IPS-20b (cell line): ENCODE measurements at regions not wholly inside any gene's neighbourhood (a gene's known extent, or its start where the extent isn't known, plus 50 kb on each side); places are given as distances from the start of the nearest gene placed in this dataset.

Experiments used
- H3K27ac ChIP-seq: one replicate; pipeline ENCODE4 v1.5.1; 2013; ENCODE audit warnings: low read length
- H3K27me3 ChIP-seq: 2 replicates; pipeline ENCODE4 v1.6.1; 2013; ENCODE audit warnings: mild to moderate bottlenecking, low read length, inconsistent platforms; ENCODE audit not compliant: insufficient read depth
- H3K36me3 ChIP-seq: 2 replicates; pipeline ENCODE4 v1.6.1; 2013; ENCODE audit warnings: low read depth, mild to moderate bottlenecking, inconsistent platforms, low read length, moderate library complexity; ENCODE audit not compliant: insufficient read depth
- H3K4me1 ChIP-seq: 2 replicates; pipeline ENCODE4 v1.6.1; 2013; ENCODE audit warnings: mild to moderate bottlenecking, control low read depth, inconsistent platforms, low read length, moderate library complexity; ENCODE audit not compliant: insufficient read depth
- H3K4me3 ChIP-seq: 2 replicates; pipeline ENCODE4 v1.5.1; 2013; ENCODE audit warnings: mild to moderate bottlenecking, low read length, inconsistent platforms
- H3K9ac ChIP-seq: 2 replicates; pipeline ENCODE4 v1.6.1; 2013; ENCODE audit warnings: low read depth, mild to moderate bottlenecking, inconsistent platforms, low read length, moderate library complexity
- H3K9me3 ChIP-seq: 2 replicates; pipeline ENCODE4 v1.6.1; 2013; ENCODE audit warnings: mild to moderate bottlenecking, low read depth, low read length, inconsistent platforms; ENCODE audit not compliant: insufficient read depth

DNA sequence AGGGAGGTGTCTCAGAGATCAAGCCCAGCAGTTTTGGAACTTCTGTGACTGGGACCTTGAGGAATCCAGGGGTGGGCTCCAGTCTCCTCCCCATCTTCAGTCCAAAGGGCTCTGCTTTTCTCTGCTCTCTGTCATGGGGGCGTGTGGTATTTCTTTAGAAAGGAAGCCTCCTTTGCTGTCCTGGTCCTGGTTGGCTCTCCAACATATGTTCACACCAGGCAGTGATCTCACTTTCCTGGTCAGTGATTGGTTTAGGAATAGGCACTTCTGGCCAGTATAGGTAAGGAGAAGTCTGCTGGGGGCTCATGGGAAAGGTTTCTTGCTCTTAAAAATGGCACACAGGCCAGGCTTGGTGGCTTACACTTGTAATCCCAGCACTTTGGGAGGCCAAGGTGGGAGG, 115.5 kb upstream of the HAAO start:
- Histone ChIP-seq H3K27me3 (no peaks in the 10 kb centered on the region; the same call in 1 of the 2 replicates), H3K27ac (no peak overlapping the region), H3K9me3 (no peaks in the 10 kb centered on the region), H3K4me1 (peaks cover 19% of the 10 kb centered on the region; the same call in 1 of the 2 replicates), H3K36me3 (no peaks in the 10 kb centered on the region), H3K4me3 (no peak overlapping the region), H3K9ac (no peak overlapping the region)

- no peak overlapping the region for H3K4me3 ChIP-seq
- H3K9me3 ChIP-seq: no peaks in the 10 kb centered on the region
- peaks cover 19% of the 10 kb centered on the region; the same call in 1 of the 2 replicates for H3K4me1 ChIP-seq
- H3K9ac ChIP-seq: peak overlapping the region; percentile 29; the same call in 1 of the 2 replicates
- no peak overlapping the region for H3K27ac ChIP-seq
- no peaks in the 10 kb centered on the region for H3K36me3 ChIP-seq
- no peaks in the 10 kb centered on the region; the same call in 1 of the 2 replicates for H3K27me3 ChIP-seq
Observed at GRCh38 chr2:42906557-42907411, 114.4 kb upstream of the HAAO start.

- Histone ChIP-seq H3K4me1 (peaks cover 19% of the 10 kb centered on the region; the same call in 1 of the 2 replicates), H3K27ac (no peak overlapping the region), H3K9me3 (no peaks in the 10 kb centered on the region), H3K36me3 (no peaks in the 10 kb centered on the region), H3K27me3 (no peaks in the 10 kb centered on the region; the same call in 1 of the 2 replicates), H3K9ac (no peak overlapping the region), H3K4me3 (no peak overlapping the region)
Observed at GRCh38 chr2:42906111-42906556, 113.8 kb upstream of the HAAO start.

DNA sequence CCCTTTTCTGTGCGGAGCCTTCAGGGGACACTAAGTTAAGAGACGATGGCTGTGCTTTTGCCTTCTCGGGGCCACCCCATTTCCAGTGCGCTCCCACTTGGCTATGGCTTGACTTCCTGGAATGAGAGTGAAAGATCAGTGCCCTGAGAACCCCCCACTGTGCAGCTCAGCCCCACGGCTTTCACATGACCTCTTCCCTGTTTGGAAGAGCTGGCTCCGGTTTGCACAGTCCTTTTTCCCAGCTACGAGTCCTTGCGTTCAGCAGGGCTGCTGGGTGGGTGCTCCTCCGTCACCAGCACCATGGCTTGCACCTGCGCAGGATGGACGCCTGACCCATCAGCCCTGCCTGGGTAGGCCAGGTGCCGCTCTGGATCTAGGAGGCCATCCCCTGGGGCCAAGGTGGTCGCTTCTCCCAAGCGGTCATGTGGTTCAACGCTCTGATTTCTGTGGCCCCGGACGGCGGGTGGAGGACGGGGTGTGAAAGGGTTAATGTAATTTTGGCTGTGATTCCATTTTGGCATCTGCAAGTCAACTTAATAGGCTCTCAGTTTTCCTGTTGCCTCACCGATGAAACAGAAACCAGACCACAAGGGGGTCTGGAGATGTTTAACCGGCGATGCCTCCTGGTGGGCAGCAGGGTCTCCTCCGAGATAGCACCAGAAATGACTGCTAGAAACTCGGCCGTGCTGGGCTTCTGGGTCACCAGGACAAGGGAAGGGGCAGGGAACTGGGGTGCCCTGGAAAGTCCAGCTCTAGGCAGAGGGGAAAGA, 113.1 kb upstream of the HAAO start:
- H3K27ac ChIP-seq: no peak overlapping the region
- H3K36me3 ChIP-seq: no peaks in the 10 kb centered on the region
- H3K4me3 ChIP-seq: no peak overlapping the region
- H3K4me1 ChIP-seq: peaks cover 19% of the 10 kb centered on the region; the same call in 1 of the 2 replicates
- H3K9me3 ChIP-seq: no peaks in the 10 kb centered on the region
- no peak overlapping the region for H3K9ac ChIP-seq
- no peaks in the 10 kb centered on the region; the same call in 1 of the 2 replicates for H3K27me3 ChIP-seq

DNA sequence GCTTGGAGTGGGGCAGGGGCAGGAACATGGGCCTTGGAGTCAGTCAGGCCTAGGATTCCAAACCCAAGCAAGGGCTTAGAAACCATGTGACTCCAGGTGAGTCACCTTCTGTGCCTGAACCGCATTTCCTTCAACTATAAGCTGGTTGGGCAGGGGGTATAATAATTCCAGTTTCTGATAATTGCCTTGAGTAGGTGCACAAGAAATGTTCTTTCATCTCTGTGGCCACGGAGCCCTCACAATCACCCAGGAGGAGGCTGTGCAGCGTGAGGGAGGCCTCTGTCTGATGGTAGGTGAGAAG, 112.1 kb upstream of the HAAO start:
- Histone ChIP-seq H3K36me3 (no peaks in the 10 kb centered on the region), H3K9ac (no peak overlapping the region), H3K27me3 (no peaks in the 10 kb centered on the region; the same call in 1 of the 2 replicates), H3K4me3 (no peak overlapping the region), H3K9me3 (no peaks in the 10 kb centered on the region), H3K4me1 (peaks cover 19% of the 10 kb centered on the region; the same call in 1 of the 2 replicates), H3K27ac (no peak overlapping the region)

DNA sequence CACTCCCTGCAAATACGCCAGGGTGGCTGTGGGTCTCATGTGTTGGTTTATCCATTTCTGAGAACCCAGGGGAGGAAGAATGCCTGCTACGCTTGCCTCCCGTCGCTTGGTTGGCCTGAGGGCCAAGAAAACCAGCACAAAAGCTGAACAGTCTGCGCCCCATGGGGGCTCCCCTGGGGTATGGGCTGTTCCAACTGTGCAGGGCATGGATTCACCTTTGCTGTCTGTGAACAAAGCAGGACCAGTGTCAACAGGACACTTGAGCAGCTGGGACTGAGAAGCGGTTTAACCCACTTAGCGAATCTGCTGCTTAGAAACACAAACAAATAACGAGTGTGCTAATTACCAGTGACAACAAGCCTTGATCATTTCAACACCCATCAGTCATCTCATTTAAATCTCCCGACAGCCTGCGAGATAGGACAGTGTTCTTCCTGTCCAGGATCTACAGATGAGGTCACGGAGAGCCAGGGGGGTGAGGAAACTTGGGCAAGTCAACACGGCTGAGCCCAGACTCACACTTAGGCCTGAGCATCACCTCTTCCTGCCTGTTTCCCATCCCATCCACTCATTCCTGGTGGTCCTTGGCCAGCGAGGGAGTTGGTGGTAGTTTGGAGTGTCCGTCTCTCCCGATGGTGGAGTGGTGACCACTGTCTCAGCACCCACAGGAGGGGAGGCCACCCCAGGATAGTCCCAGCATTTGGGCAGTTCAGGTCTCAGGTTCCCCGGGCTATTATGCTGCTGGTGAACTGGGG, 111.6 kb upstream of the HAAO start:
- H3K27me3 ChIP-seq: no peaks in the 10 kb centered on the region; the same call in 1 of the 2 replicates
- H3K4me1 ChIP-seq: peaks cover 19% of the 10 kb centered on the region; the same call in 1 of the 2 replicates
- no peak overlapping the region for H3K9ac ChIP-seq
- H3K9me3 ChIP-seq: no peaks in the 10 kb centered on the region
- H3K27ac ChIP-seq: no peak overlapping the region
- no peak overlapping the region for H3K4me3 ChIP-seq
- H3K36me3 ChIP-seq: no peaks in the 10 kb centered on the region

GRCh38 chr2:42902939-42903709, 110.7 kb upstream of the HAAO start:
- H3K27me3 ChIP-seq: no peaks in the 10 kb centered on the region; the same call in 1 of the 2 replicates

DNA sequence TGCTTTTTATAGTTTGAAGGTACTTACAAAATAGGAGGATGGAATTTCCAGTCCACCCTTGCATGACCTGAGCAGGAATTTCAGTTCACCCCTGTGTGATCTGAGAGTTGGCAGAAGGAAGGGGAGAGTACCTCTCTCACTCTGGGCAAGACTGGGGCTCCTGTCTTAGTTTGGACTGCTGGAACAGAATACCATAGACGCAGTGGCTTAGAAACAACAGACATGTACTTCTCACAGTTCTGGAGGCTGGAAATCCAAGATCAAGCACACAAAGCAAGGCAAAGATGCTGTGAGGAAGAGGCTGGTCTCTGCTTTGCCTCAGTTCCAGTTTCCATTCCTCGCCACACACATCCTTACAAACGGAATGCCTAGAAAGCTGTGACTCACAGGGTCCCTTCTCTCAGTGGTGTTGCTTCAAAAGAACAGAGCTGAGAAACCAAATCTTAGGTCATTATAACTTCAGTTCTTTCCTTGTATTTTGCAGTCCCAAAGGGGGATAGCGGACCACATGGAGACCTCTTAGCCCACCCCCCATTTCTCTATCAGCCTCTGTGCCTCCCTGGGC, 108.8 kb upstream of the HAAO start:
- no peaks in the 10 kb centered on the region for H3K36me3 ChIP-seq
- no peak overlapping the region for H3K9ac ChIP-seq
- H3K9me3 ChIP-seq: no peaks in the 10 kb centered on the region
- no peaks in the 10 kb centered on the region for H3K27me3 ChIP-seq
- peaks cover 7% of the 10 kb centered on the region; the same call in 1 of the 2 replicates for H3K4me1 ChIP-seq
- no peak overlapping the region for H3K4me3 ChIP-seq
- H3K27ac ChIP-seq: no peak overlapping the region

More at GRCh38 chr2:42902939-42903709, 110.7 kb upstream of the HAAO start:
- no peaks in the 10 kb centered on the region for H3K36me3 ChIP-seq
- H3K27ac ChIP-seq: no peak overlapping the region
- H3K9me3 ChIP-seq: no peaks in the 10 kb centered on the region
- H3K4me3 ChIP-seq: no peak overlapping the region
- H3K4me1 ChIP-seq: peaks cover 19% of the 10 kb centered on the region; the same call in 1 of the 2 replicates
- no peak overlapping the region for H3K9ac ChIP-seq

GRCh38 chr2:42900289-42900891, 108.0 kb upstream of the HAAO start:
- no peaks in the 10 kb centered on the region for H3K4me1 ChIP-seq
- H3K9me3 ChIP-seq: no peaks in the 10 kb centered on the region
- H3K36me3 ChIP-seq: no peaks in the 10 kb centered on the region
- no peak overlapping the region for H3K4me3 ChIP-seq
- no peaks in the 10 kb centered on the region for H3K27me3 ChIP-seq
- H3K27ac ChIP-seq: no peak overlapping the region
- H3K9ac ChIP-seq: no peak overlapping the region

DNA sequence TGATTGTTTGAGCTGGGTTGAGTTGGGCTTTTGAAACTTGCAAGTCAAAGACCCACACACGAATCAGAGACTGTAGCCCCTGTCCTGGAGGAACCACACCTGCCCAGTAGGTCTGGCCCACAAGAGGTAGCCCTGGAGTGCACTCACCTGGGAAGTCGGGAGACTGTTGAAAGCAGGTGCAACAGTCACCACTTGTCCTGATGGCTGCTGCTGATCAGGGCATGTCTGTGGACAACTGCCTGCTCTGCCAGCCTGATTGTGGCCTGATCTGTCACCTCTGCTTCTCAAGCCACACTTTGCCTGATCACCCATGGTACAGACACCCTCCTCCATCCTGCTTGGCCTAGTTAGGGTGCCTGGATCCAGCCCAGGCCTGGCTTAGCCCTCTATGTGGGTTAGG, 105.0 kb upstream of the HAAO start:
- Histone ChIP-seq H3K4me3 (no peak overlapping the region), H3K9me3 (no peaks in the 10 kb centered on the region), H3K9ac (no peak overlapping the region), H3K27me3 (no peaks in the 10 kb centered on the region), H3K36me3 (no peaks in the 10 kb centered on the region), H3K27ac (no peak overlapping the region), H3K4me1 (no peaks in the 10 kb centered on the region)
